ENCODE measurements at regions not wholly inside any gene's neighbourhood (a gene's known extent, or its start where the extent isn't known, plus 50 kb on each side); places are given as distances from the start of the nearest gene placed in this dataset.
"Not testable (repeated sequence)": the region's sequence is repeated elsewhere in the genome, so short reads cannot be mapped to it uniquely, and the experiment has no call there.

DNA sequence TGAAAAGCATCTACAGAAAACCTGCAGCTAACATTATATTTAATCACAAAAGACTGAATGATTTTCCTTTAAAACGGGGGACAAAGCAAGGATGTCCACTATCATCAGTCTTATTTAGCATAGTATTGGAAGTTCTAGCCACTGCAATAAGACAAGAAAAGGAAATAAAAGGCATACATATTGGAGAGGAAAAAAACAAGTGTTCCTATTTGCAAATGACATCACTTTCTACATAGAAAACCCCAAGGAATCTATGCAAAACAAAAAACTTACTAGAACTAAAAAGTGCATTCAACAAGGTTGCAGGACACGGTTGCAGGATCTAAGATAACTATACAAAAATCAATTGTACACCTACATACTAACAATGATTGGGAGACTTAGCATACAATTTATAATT lies 101.6 kb upstream of the MEF2A start:
- no peak for DNase-seq

DNA sequence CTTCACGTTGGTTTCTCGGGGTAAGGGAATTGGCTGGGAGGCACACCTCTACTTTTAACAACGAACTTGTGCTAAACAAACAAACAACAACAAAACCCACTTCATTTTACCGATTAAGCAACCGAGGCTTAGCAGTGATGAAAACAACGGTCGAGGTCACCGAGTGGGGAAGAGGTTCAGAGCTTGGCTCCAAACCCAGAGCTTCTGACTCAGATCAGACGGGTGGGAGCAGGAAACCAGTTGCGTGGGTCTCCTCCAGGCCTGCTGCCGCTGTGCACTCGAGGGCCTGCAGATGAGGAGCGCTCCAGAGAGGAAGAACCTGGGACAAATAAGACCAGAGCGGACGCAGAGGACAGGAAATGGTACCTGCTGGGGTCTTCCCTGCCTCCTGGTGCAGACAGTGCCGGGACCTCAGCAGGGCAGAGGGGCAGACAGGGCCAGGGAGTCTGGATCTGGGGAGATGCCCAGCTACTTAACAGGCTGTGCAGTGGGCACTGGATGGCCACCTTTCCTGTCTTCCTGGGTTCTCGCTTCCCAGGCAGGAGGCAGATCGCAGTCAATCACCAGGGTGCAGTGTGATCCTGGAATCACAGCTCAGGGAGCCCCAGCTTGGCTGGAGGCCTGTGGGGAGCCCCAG lies 99.0 kb upstream of the MEF2A start:
- no peak for DNase-seq

DNA sequence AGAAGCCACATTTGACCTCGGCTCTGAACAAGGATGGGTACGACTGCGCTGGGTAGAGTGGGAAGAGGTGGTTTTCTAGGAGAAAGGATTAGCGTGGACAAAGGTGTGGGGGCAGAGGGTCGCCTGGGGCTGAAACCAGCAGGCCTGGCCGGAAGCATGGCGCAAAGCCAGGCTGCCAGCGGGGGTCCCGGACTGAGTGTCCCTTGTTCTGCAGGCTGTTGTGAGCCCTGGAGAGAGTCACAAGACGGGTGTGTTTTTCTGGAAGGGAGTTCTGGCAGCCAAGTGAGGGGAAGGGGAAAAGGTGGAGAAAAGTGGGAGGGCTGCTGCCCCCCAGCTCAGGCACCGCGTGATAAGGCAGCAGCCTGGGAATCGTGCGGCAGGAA lies 98.5 kb upstream of the MEF2A start:
- DNase-seq = no peak

DNA sequence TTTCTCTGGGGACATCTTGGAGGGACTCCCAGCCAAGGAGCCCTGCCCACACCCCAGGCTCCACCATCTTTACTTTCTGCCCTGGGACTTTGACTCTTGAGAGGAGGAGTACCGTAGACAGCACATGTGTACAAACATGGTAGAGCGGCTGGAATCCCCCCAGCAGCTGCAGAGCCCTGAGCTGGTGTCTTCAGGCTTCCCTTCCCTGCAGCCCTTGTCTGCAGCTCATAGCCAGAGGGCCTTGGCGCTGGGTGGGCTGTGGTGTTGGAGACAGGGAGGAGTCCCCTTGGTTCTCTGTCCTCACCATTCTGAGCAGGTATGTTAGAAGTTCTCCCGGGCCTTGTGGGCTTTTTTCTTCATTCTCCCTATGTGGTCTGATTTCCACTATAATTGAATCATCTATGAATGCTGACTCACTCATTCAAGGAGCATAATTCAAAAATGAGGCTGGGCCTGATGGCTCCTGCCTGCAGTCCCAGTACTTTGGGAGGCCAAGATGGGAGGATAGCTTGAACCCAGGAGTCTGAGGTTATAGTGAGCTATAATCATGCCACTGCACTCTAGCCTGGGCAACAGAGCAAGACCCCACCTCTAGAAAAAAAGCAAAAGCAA lies 97.8 kb upstream of the MEF2A start:
- no peak for DNase-seq

DNA sequence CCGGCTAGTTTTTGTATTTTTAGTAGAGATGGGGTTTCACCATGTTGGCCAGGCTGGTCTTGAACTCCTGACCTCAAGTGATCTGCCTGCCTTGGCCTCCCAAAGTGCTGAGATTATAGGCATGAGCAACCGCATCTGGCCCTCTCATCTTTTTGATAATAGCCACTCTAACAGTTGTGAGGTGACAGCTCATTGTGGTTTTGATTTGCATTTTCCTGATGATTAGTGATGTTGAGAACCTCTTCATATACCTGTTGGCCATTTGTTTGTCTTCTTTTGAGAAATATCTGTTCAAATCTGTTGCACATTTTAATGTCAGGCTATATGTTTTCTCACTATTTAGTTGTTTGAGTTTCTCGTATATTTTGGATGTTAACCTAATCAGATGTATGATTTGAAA lies 95.6 kb upstream of the MEF2A start:
- not testable (repeated sequence) for DNase-seq

DNA sequence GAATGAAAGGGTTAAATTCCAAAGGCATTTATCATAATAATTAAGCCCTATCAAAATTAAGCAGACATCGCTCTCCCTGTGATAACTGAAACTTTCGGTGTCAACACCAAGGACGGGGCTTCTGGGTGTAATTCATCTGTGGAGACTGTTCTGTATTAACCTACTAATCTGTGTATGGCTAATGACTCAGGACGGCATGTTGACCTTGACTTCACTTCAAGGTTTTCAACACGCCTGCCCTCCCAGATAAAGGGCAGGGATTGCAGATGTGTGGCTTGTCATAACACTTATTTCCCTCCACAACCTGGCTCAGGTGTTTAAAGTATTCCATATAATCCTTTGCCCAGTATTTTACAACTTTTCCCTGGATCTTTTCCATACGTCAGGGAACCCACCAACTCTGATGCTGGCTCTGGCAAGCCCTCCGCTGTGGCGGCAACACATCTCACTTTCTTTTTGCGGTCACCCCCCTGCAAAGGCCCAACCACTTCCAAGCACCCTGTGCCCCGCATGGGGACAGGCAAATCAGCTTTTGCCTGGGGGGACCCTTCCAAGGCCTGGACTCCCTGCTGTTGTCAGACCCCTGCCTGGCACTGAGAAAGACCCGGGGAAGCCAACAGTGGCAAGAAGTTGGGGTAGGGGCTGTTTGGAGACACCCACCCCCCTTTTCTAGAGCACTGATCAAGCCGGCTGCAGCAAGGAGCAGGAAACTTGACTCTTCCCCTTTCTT lies 93.2 kb upstream of the MEF2A start:
- no peak for DNase-seq

DNA sequence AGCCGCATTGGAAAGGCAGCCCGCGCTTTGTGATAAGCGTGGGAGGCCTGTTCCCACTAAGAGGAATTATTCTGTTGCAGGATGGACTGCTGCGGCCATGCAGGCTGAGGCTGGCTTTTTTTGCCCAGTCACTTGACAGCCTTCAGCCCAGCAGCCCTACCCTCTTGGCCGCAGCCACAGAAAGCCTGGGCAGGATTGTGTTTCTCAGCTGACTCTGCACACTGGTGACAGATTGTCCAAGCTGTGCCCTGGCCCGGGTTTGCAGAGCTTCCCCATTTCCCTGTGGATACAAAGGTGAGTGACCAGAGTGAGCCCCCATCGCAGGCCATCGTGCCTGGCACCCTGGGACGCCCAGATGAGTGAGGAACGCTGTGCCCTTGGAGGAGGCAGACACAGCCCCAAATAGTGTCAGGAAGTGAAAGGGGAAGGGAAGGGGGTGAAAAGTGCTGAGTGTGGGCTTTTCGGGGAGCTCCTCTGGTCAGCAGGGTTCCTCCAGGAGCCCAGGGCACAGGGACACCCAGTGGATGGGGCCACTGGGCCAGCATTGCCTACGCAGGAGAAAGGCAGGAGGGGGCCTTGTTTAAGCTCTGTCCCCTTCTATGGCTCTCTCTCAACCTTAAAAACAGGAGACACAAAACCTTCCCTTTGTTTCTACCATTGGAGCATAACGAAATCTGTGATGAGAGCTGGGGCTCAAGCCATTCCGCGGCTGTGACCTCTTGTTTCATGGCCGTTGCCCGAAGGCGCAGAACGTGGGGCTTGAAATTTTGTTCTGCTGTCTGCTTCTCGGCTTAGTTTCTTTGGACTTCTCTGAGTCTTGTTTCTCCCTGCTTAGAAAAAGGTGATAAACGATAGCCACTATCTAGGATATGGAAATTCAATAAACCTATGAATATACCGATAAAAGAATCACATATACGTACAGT lies 91.5 kb upstream of the MEF2A start:
- DNase-seq = no peak

DNA sequence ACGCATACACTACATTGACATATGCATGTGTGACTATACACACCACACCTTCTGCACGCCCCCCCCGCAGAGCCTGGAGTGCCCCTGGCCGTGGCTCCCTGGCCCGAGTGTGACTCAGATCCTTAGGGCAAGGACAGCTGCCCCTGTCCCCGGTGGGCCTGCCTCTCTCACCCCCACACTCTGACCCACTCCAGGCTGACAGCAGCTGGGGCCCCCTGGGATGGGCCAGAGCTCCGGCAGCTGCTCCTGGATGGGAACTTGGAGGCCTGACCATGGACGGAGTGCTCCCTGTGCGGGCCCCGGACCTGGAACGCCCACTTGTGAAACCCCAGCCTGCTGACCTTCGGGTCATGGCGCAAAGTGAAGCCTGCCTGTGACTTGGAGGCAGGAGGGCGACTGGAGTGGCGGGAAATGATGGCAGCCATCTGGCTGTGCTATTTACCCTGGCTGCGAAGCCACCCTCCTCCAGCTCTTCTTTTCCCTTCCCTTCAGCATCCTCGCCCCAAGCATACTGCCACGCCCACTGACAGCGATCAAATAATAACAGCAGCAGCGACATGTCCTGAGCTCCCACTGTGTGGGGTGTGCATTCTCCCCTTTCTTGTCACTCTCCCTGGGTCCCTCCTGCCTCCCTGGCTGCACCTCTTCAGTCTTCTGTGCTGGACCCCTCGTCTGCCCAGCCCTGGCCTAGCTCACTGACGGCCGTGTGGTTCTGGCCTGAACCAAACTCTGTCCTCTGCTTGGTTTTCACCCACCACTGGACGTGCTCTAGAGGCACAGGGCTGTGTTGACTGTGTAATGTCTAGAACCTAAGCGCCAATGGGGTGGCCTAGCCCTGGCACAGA lies 90.7 kb upstream of the MEF2A start:
- DNase-seq = no peak

DNA sequence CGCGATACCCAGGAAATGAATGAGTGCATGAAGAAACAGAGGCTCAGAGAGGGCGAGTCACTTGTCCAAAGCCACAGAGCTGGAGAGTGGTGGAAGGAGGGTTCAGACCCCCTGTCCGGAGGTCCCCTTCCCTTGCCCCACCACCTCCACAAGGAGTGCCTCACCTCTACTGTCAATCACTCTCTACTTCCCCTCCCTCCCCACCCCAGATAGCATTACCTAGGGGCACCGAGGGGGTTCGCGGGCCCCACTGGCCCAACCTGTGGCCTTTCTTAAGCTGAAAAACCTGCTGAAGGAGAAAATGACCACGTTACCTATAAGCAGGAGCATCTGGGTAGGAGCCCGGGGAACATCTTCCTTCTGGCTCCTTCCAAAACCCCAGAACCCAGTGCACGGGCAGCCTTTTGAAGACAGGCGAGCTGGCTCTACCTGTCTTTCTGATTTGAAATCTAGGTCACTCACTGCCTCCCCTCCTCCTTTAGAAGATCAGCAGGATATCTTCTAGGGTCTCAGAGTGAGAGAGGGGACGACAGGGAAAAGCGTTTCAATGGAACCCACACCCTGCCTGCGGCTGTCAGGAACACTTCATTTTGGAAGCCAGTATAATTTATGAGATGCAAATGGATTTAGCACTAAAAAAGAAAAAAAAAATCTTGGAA lies 89.9 kb upstream of the MEF2A start:
- no peak for DNase-seq

DNA sequence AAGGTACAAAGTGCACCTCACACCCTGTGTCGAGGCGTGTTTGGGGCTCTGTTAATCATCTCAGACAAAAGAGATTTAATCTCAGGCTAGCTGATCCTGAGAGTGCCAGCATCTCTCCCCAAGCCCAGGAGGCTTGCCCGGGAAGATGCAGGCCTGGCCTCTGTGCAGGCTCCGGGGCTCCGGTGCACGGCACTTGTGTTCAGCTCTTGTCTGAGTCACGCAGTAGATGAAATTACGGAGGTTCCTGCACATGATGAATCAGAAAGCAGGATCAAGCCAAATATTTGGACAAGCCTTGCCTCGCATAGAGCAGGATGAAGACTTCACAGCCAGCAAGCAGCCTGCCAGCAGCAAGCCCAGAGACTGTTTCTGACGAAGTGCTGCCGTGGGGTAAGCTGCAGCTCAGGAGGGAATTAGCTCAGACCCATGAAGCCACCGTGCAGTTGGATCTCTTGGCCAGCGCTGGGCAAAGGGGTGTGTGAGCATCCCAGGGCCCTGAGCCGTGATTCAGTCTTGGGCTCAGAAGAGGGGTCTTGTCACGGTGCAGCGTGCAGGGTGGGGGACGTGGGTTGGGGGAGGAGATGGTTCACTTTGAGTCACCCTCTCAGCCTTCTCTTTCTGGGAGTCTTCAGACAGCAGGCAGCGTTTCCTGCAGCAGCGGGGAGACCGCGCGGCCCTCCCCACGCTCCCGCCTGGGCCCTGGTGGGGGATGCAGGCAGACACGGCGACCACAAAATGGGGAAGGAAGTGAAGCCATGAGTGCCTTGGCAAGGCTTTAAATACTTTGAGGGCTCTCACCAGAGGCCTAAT lies 89.2 kb upstream of the MEF2A start:
- no peak for DNase-seq

DNA sequence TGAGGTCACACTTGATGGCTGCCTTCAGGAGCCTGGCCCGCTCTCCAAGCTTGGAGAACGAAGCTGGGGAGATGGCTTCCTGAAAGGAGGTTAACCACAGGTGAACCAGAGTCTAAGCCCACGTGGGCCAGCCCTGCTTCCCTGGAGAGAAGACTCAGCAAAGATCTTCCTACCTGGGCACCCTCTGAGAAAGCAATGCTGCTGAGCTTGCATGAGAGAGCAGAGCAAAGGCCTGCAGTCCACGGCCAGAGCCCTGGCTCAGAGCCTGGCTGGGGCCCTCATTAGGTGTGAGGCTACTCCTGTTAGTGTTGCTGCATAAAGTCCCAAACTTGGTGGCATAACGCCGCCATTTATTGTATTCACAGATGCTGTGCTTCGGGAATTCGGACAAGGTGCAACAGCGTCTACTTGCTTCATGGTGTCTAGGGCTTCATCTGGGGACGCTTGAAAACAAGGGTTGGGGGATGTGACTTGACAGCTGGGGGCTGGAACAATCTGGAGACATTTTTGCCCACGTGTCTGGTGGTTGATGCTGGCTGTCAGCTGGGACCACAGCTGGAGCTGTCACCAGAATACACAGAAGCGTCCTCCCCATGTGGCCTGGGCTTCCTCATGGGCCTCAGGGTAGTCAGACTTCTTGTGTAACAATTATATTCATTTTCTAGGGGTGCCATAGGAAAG lies 87.9 kb upstream of the MEF2A start:
- DNase-seq = no peak

DNA sequence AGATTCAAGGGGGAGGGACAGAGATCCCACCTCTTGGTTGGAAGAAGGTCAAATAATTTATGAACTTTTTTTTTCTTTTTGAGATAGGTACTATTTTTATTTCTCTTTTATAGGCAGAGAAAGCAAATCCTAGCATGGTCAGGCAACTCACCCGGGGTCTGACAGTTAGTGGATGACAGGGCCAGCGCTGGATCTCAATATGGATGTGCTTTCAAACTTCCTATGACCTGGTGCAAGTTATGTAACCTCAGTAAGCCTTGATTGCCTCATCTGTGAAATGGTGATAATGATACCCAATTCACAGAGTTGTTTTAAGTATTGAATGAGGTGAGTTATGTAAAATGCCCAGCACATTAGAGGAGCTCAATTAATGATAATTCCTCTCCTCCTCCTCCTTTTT lies 86.8 kb upstream of the MEF2A start:
- no peak for DNase-seq

DNA sequence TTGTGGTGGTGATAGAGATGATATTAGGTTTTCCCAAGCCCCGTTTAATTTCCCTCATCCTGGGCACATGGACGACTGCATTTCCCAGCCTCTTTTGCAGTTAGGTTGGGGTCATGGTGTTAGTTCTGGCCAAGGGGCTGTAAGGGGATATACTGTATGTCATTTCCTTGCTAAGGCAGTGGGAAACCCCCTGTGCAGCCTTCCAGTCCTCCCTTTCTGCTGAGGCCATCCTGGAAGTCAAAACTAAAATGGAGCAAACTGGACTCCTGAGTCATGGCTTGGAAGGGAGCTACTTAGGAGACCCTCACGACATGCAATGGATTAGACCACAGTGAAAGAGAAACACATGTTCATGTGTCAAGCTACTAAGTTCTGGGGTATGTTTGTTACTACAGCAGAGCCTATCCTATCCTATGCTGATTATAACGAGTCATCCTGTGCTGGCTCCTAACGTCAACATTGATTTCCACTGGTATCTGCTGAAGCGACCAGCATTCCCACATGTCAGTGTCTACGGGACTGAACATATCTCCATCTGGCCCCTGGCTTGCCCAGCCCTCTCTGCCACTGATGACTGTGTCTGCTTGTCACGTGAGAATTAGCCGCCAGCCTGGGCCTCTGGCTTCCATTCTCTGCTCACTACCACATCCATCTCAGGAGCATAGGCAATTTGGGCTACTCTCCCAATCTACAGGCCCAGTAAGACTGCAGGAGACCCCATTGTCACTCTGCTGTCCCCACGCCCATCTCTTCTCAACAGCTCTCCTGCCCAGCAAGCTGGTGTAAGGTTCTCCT lies 85.6 kb upstream of the MEF2A start:
- DNase-seq = no peak

DNA sequence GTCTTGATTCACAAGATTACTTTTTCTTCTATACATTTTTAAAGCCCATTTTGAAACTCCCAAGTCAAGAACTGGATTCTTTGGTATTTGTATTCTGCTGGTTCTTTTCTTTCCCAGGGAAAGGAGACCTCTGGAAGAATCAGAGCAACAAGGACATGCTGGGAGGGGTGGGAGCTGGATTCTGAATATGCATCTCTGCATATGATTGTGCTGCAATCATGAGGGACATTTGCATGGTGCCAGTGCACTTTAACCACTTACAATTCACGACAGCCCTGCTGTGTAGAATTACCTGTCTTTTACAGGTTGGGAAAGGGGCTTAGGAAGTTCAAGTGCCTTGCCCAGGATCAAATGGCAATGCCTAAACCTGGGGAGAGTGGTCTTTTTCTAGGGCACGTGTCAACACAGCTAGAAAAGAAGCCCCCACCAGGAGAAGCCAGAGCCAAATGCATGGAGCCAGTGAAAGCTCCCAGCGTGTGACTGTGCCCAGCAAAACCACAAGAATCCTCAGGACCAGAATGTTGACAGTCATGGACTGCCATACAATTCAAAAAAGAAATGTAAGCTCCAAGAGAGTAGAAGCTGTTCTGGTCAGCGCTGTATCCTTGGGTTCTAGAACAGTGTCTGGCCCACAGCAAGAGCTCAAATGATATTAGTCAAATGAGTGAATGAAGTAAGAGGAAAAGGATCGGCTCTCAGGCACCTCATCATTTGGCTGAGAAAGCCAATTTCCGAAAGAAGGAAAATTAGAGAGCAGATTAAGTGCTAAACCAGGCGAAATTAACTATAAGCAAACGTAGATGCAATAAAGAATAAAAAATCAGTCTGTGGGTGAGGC lies 84.5 kb upstream of the MEF2A start:
- DNase-seq = no peak

DNA sequence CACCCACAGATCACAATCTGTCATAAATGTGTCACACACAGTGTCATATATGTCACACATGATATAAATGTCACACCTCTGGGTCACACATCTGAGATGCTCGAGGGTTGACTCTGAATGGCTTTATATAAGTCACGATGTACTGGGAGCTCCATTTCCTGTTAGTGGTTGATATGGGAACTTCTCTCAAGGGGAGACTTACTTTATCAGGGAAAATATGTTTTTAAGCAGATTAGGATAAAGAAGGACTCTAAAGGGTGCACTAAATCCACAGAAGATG lies 83.9 kb upstream of the MEF2A start:
- no peak for DNase-seq

DNA sequence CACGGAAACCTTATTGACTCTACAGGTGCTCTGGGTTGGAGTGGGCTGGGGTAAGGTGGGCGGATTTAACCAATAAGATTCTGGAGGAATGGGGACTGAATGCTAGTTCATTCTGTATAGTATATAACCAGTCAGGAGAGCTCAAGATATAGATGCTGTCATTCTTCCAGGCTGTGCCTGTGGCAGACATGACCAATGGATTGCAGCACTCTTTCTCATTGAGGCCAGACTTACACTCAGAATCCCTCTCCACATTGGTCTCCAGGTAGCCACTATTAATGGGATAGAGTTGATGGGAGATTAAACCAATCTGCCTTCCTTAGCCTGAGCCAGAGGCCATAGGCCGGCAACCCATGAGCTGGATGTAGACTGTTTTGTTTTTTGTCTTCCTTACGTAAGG lies 82.8 kb upstream of the MEF2A start:
- DNase-seq = no peak

DNA sequence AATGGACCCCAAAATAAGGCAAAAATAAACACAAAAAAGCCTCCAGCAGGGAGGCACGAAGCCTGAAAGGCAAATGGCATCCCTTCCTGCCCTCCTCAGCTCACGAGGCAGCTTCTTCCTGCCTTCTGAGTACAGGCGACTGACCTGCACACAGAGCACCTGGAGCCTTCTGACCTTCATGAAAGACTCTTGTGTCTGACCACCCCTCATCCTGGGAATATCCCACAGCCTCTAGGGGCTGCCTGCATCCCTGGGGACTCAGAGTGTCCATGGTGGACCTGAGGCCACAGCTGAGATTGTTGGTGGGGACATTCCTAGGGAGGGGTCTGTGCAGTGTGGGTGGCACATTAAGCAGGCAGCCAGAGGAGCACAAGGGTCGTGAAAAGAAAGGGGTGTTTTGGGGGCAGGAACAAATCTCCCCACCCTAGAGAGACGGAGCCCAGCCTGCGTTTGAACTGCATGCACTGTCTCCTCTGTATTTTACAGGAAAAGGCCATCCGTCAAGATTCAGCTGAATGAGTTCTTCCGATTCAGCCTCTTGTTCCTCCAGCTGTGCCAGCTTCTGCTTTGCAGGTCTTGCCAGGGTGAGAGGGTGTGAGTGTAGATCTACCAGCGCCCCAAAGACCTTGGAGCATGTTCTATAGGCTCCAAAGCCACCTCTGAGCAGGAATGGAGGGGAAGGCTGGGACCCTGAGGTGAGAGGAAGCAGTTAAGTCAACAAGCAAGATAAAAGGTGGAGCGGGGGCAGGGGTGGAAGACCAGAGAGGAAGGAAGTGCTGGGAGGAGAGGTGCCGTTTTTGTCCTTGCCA lies 80.4 kb upstream of the MEF2A start:
- no peak for DNase-seq

DNA sequence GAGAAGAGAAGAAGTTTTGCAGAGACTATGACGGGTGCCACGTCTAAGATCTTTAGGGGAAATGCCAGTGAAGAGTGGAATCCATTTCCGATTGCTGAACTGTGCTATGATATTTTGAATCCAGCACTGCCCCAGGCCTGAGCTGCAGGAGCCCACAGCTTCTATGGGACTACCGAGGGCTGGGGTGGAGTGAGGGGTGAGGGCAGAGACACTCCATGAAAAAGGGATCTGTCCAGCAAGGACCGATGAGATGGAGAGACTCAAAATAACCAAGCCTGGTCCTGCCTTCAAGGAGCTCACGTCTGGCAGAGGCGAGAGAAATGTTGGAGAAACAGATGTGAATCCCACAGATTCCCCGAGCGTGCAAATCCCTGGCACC lies 79.8 kb upstream of the MEF2A start:
- DNase-seq = no peak
